HEK293 (cell line): ENCODE measurements at regions not wholly inside any gene's neighbourhood (a gene's known extent, or its start where the extent isn't known, plus 50 kb on each side); places are given as distances from the start of the nearest gene placed in this dataset.

Experiments used
- CTCF ChIA-PET: fragments of 350-600 bp; formaldehyde crosslinking; extraction: SDS; loops from one replicate; lab custom pipeline; 2021; ENCODE audit warnings: antibody characterized with exemption; lab: Yijun Ruan, JAX
- POLR2A ChIA-PET: fragments of 300-600 bp; formaldehyde crosslinking; extraction: SDS; loops from one replicate; lab custom pipeline; 2020; ENCODE audit warnings: antibody characterized with exemption, inconsistent platforms; lab: Yijun Ruan, JAX
- H3K27ac ChIP-seq: fragments of 200-500 bp; sonication (Bioruptor generic); 2 replicates; pipeline ENCODE4 v1.5.1; 2014; ENCODE audit warnings: low read depth, low read length, control low read depth, inconsistent platforms; ENCODE audit errors: extremely low read depth
- H3K36me3 ChIP-seq, 2 experiments: fragments of 200-500 bp in 1 of 2; sonication (Bioruptor generic) in 1 of 2; 1 replicate in 1 of 2; 2 replicates in 1 of 2; pipeline ENCODE4 v1.5.1; 2014 to 2017; ENCODE audit warnings: inconsistent platforms in 2 of 2, low read length in 2 of 2; ENCODE audit not compliant: control insufficient read depth in 2 of 2, insufficient read depth in 1 of 2
- H3K4me1 ChIP-seq: fragments of 200-500 bp; sonication (Bioruptor generic); 2 replicates; pipeline ENCODE4 v1.5.1; 2014; ENCODE audit warnings: mild to moderate bottlenecking, low read length, inconsistent platforms; ENCODE audit not compliant: control insufficient read depth, insufficient read depth
- H3K4me3 ChIP-seq: 2 replicates; pipeline ENCODE4 v1.5.1; 2011; ENCODE audit warnings: low read depth, mild to moderate bottlenecking, control low read depth, low read length, moderate library complexity
- H3K9me3 ChIP-seq: fragments of 200-500 bp; sonication (Bioruptor generic); 2 replicates; pipeline ENCODE4 v1.5.1; 2014; ENCODE audit warnings: low read depth, low read length, inconsistent platforms; ENCODE audit not compliant: control insufficient read depth, insufficient read depth
- BCL11B ChIP-seq: fragments of 450-650 bp; formaldehyde crosslinking; IDR thresholded peaks from 2 replicates; pipeline ENCODE4 v1.5.1; 2016; ENCODE audit warnings: low read depth, missing biosample characterization, missing genetic modification characterization
- HOXD13 ChIP-seq: sonication (generic); formaldehyde crosslinking; IDR thresholded peaks from 2 replicates; pipeline ENCODE4 v1.8.0; 2022; ENCODE audit warnings: missing genetic modification reagents, borderline replicate concordance
- SP2 ChIP-seq: fragments of 450-650 bp; formaldehyde crosslinking; IDR thresholded peaks from 2 replicates; pipeline ENCODE4 v1.5.1; 2016; ENCODE audit warnings: missing biosample characterization, missing genetic modification characterization
- ZBTB20 ChIP-seq: fragments of 450-650 bp; formaldehyde crosslinking; IDR thresholded peaks from 2 replicates; pipeline ENCODE4 v1.5.1; 2016; ENCODE audit warnings: missing biosample characterization, missing genetic modification characterization
- ZBTB48 ChIP-seq: fragments of 450-650 bp; formaldehyde crosslinking; IDR thresholded peaks from 2 replicates; pipeline ENCODE4 v1.5.1; 2016; ENCODE audit warnings: missing biosample characterization, missing genetic modification characterization
- ZBTB49 ChIP-seq: fragments of 450-650 bp; formaldehyde crosslinking; IDR thresholded peaks from 2 replicates; pipeline ENCODE4 v1.5.1; 2016; ENCODE audit warnings: missing biosample characterization, missing genetic modification characterization, low read depth
- ZIC2 ChIP-seq: fragments of 450-650 bp; formaldehyde crosslinking; IDR thresholded peaks from 2 replicates; pipeline ENCODE4 v1.5.1; 2016; ENCODE audit warnings: missing biosample characterization, missing genetic modification characterization
- ZNF184 ChIP-seq: fragments of 450-650 bp; IDR thresholded peaks from 2 replicates; pipeline ENCODE4 v1.5.1; 2018; ENCODE audit warnings: missing biosample characterization, mild to moderate bottlenecking, missing genetic modification characterization
- ZNF302 ChIP-seq: fragments of 450-650 bp; formaldehyde crosslinking; IDR thresholded peaks from 2 replicates; pipeline ENCODE4 v1.5.1; 2016; ENCODE audit warnings: missing biosample characterization, missing genetic modification characterization, low read depth
- ZNF341 ChIP-seq: fragments of 450-650 bp; formaldehyde crosslinking; IDR thresholded peaks from 2 replicates; pipeline ENCODE4; 2016; ENCODE audit warnings: low read depth, missing biosample characterization, missing genetic modification characterization
- ZNF404 ChIP-seq: fragments of 450-650 bp; formaldehyde crosslinking; IDR thresholded peaks from 2 replicates; pipeline ENCODE4 v1.5.1; 2017; ENCODE audit warnings: missing biosample characterization, missing genetic modification characterization
- ZNF585B ChIP-seq: fragments of 450-650 bp; formaldehyde crosslinking; IDR thresholded peaks from 2 replicates; pipeline ENCODE4 v1.5.1; 2016; ENCODE audit warnings: missing biosample characterization, missing genetic modification characterization
- ZNF707 ChIP-seq: fragments of 450-650 bp; formaldehyde crosslinking; IDR thresholded peaks from 2 replicates; pipeline ENCODE4 v1.5.1; 2016; ENCODE audit warnings: missing biosample characterization, missing genetic modification characterization
- ZNF768 ChIP-seq: fragments of 450-650 bp; formaldehyde crosslinking; IDR thresholded peaks from 2 replicates; pipeline ENCODE4 v1.5.1; 2018; ENCODE audit warnings: missing biosample characterization, mild to moderate bottlenecking, missing genetic modification characterization
- ZNF777 ChIP-seq: fragments of 450-650 bp; formaldehyde crosslinking; IDR thresholded peaks from 2 replicates; pipeline ENCODE4 v1.5.1; 2017; ENCODE audit warnings: missing biosample characterization, missing genetic modification characterization, borderline replicate concordance
- ZNF785 ChIP-seq: fragments of 450-650 bp; formaldehyde crosslinking; IDR thresholded peaks from 2 replicates; pipeline ENCODE4 v1.5.1; 2016; ENCODE audit warnings: missing biosample characterization, missing genetic modification characterization
- ZNF792 ChIP-seq: fragments of 450-650 bp; formaldehyde crosslinking; IDR thresholded peaks from 2 replicates; pipeline ENCODE4 v1.5.1; 2016; ENCODE audit warnings: missing biosample characterization, missing genetic modification characterization
- ZNF837 ChIP-seq: fragments of 450-650 bp; formaldehyde crosslinking; IDR thresholded peaks from 2 replicates; pipeline ENCODE4 v1.5.1; 2016; ENCODE audit warnings: missing biosample characterization, missing genetic modification characterization
- TF ChIP-seq, protein P1 (sequence below): fragments of 450-650 bp; IDR thresholded peaks from 2 replicates; pipeline ENCODE4 v1.5.1; 2018; ENCODE audit warnings: missing biosample characterization, mild to moderate bottlenecking, missing genetic modification characterization
- TF ChIP-seq, protein P2 (sequence below): fragments of 450-650 bp; formaldehyde crosslinking; IDR thresholded peaks from 2 replicates; pipeline ENCODE4 v1.5.1; 2016; ENCODE audit warnings: missing biosample characterization, missing genetic modification characterization
- TF ChIP-seq, protein P3 (sequence below): fragments of 450-650 bp; formaldehyde crosslinking; conservative IDR thresholded peaks from 2 replicates; pipeline ENCODE4 v1.5.1; 2016; ENCODE audit warnings: low read depth, missing biosample characterization, missing genetic modification characterization
- TF ChIP-seq, protein P4 (sequence below): fragments of 450-650 bp; formaldehyde crosslinking; IDR thresholded peaks from 2 replicates; pipeline ENCODE4 v1.5.1; 2017; ENCODE audit warnings: missing biosample characterization, missing genetic modification characterization
- TF ChIP-seq, protein P5 (sequence below): fragments of 450-650 bp; formaldehyde crosslinking; IDR thresholded peaks from 2 replicates; pipeline ENCODE4 v1.5.1; 2017; ENCODE audit warnings: missing biosample characterization, missing genetic modification characterization

GRCh38 chr18:22737054-22737453 is 196.1 kb upstream of the RBBP8 start (continued):
- TF ChIP-seq, protein P1, sequence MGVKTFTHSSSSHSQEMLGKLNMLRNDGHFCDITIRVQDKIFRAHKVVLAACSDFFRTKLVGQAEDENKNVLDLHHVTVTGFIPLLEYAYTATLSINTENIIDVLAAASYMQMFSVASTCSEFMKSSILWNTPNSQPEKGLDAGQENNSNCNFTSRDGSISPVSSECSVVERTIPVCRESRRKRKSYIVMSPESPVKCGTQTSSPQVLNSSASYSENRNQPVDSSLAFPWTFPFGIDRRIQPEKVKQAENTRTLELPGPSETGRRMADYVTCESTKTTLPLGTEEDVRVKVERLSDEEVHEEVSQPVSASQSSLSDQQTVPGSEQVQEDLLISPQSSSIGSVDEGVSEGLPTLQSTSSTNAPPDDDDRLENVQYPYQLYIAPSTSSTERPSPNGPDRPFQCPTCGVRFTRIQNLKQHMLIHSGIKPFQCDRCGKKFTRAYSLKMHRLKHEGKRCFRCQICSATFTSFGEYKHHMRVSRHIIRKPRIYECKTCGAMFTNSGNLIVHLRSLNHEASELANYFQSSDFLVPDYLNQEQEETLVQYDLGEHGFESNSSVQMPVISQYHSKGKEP (tag by site-specific recombination) = no peak
- TF ChIP-seq ZNF768 (no peak), ZBTB48 (tag by site-specific recombination) (no peak)

- no peaks in the 10 kb centered on the region for H3K36me3 ChIP-seq
- H3K9me3 ChIP-seq = no peaks in the 10 kb centered on the region
- no peak for TF ChIP-seq ZNF341 (tag by site-specific recombination)
- TF ChIP-seq, protein P2, sequence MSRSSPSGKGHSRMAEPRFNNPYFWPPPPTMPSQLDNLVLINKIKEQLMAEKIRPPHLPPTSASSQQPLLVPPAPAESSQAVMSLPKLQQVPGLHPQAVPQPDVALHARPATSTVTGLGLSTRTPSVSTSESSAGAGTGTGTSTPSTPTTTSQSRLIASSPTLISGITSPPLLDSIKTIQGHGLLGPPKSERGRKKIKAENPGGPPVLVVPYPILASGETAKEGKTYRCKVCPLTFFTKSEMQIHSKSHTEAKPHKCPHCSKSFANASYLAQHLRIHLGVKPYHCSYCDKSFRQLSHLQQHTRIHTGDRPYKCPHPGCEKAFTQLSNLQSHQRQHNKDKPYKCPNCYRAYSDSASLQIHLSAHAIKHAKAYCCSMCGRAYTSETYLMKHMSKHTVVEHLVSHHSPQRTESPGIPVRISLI (tag by site-specific recombination) = no peak
- TF ChIP-seq ZNF792 (tag by site-specific recombination) = no peak
- TF ChIP-seq ZNF302 (tag by site-specific recombination) = no peak
- TF ChIP-seq ZNF184 (tag by site-specific recombination) = no peak
- no peak for TF ChIP-seq ZNF404
- TF ChIP-seq, protein P3, sequence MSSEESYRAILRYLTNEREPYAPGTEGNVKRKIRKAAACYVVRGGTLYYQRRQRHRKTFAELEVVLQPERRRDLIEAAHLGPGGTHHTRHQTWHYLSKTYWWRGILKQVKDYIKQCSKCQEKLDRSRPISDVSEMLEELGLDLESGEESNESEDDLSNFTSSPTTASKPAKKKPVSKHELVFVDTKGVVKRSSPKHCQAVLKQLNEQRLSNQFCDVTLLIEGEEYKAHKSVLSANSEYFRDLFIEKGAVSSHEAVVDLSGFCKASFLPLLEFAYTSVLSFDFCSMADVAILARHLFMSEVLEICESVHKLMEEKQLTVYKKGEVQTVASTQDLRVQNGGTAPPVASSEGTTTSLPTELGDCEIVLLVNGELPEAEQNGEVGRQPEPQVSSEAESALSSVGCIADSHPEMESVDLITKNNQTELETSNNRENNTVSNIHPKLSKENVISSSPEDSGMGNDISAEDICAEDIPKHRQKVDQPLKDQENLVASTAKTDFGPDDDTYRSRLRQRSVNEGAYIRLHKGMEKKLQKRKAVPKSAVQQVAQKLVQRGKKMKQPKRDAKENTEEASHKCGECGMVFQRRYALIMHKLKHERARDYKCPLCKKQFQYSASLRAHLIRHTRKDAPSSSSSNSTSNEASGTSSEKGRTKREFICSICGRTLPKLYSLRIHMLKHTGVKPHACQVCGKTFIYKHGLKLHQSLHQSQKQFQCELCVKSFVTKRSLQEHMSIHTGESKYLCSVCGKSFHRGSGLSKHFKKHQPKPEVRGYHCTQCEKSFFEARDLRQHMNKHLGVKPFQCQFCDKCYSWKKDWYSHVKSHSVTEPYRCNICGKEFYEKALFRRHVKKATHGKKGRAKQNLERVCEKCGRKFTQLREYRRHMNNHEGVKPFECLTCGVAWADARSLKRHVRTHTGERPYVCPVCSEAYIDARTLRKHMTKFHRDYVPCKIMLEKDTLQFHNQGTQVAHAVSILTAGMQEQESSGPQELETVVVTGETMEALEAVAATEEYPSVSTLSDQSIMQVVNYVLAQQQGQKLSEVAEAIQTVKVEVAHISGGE = no peak
- TF ChIP-seq ZNF837 = no peak
- TF ChIP-seq ZBTB49 (tag by site-specific recombination) = no peak
- no peak for TF ChIP-seq ZNF785
- no peak for TF ChIP-seq ZBTB20
- no peak for TF ChIP-seq HOXD13 (CRISPR knock-in tag)
- TF ChIP-seq ZIC2 (tag by site-specific recombination) = no peak
- TF ChIP-seq, protein P4, sequence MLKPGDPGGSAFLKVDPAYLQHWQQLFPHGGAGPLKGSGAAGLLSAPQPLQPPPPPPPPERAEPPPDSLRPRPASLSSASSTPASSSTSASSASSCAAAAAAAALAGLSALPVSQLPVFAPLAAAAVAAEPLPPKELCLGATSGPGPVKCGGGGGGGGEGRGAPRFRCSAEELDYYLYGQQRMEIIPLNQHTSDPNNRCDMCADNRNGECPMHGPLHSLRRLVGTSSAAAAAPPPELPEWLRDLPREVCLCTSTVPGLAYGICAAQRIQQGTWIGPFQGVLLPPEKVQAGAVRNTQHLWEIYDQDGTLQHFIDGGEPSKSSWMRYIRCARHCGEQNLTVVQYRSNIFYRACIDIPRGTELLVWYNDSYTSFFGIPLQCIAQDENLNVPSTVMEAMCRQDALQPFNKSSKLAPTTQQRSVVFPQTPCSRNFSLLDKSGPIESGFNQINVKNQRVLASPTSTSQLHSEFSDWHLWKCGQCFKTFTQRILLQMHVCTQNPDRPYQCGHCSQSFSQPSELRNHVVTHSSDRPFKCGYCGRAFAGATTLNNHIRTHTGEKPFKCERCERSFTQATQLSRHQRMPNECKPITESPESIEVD (tag by site-specific recombination) = no peak
- TF ChIP-seq, protein P5, sequence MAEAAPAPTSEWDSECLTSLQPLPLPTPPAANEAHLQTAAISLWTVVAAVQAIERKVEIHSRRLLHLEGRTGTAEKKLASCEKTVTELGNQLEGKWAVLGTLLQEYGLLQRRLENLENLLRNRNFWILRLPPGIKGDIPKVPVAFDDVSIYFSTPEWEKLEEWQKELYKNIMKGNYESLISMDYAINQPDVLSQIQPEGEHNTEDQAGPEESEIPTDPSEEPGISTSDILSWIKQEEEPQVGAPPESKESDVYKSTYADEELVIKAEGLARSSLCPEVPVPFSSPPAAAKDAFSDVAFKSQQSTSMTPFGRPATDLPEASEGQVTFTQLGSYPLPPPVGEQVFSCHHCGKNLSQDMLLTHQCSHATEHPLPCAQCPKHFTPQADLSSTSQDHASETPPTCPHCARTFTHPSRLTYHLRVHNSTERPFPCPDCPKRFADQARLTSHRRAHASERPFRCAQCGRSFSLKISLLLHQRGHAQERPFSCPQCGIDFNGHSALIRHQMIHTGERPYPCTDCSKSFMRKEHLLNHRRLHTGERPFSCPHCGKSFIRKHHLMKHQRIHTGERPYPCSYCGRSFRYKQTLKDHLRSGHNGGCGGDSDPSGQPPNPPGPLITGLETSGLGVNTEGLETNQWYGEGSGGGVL (tag by site-specific recombination) = no peak
- TF ChIP-seq BCL11B = no peak
- TF ChIP-seq ZNF585B (tag by site-specific recombination) = no peak
- TF ChIP-seq ZNF707 (tag by site-specific recombination) = no peak
- no peak for TF ChIP-seq ZNF777 (tag by site-specific recombination)
- no peak for TF ChIP-seq SP2 (tag by site-specific recombination)
- TF ChIP-seq, all 188 proteins: peak for 0
- Histone ChIP-seq H3K27ac (no peak overlapping the region), H3K4me3 (no peak overlapping the region), H3K4me1 (no peaks in the 10 kb centered on the region)
- ChIA-PET CTCF (no interaction called here), POLR2A (no interaction called here)
Measured at GRCh38 chr18:22739061-22739642, 194.0 kb upstream of the RBBP8 start.
